Upper lobe of left lung (tissue), 4 donors: ENCODE measurements at regions not wholly inside any gene's neighbourhood (a gene's known extent, or its start where the extent isn't known, plus 50 kb on each side); places are given as distances from the start of the nearest gene placed in this dataset.

Experiments used
- CTCF ChIP-seq, 6 experiments: fragments of 450-650 bp in 4 of 6; fragments of 200-600 bp in 2 of 6; sonication (generic) in 2 of 6; IDR thresholded peaks; one replicate each; pipeline ENCODE4 v1.5.1; 2016 to 2019; ENCODE audit warnings: antibody characterized with exemption in 6 of 6
- EP300 ChIP-seq, 4 donors: sonication (generic); formaldehyde crosslinking; IDR thresholded peaks; one replicate each; pipeline ENCODE4 v1.5.1; 2017; ENCODE audit warnings: antibody characterized with exemption in 4 of 4, control low read depth in 2 of 4
- POLR2A ChIP-seq, 4 donors: fragments of 450-650 bp; IDR thresholded peaks; one replicate each; pipeline ENCODE4 v1.5.1; 2016 to 2017; ENCODE audit warnings: antibody characterized with exemption in 4 of 4, mild to moderate bottlenecking in 2 of 4
- POLR2AphosphoS5 ChIP-seq, 2 donors: sonication (generic); formaldehyde crosslinking; IDR thresholded peaks; one replicate each; pipeline ENCODE4 v1.5.1; 2017; ENCODE audit warnings: antibody characterized with exemption in 2 of 2

- TF ChIP-seq POLR2A (IDR thresholded peaks at IDR 0.05) (no peak), CTCF (IDR thresholded peaks at IDR 0.05) (no peak), POLR2AphosphoS5 (IDR thresholded peaks at IDR 0.05) (no peak), EP300 (IDR thresholded peaks at IDR 0.05) (no peak)
Observed at GRCh38 chr5:91534332-91534731, 151.2 kb upstream of the ARRDC3 start.
